GM12872 (cell line): ENCODE measurements at regions not wholly inside any gene's neighbourhood (a gene's known extent, or its start where the extent isn't known, plus 50 kb on each side); places are given as distances from the start of the nearest gene placed in this dataset.

Experiments
- CTCF ChIP-seq: IDR thresholded peaks from 3 replicates; pipeline ENCODE4 v1.5.1; 2011; ENCODE audit warnings: low read depth, mild to moderate bottlenecking, low read length, moderate library complexity; ENCODE audit not compliant: insufficient read depth

GRCh38 chr1:56028911-56029310 is 550.5 kb downstream of the PLPP3 start:
- no peak for TF ChIP-seq CTCF

DNA sequence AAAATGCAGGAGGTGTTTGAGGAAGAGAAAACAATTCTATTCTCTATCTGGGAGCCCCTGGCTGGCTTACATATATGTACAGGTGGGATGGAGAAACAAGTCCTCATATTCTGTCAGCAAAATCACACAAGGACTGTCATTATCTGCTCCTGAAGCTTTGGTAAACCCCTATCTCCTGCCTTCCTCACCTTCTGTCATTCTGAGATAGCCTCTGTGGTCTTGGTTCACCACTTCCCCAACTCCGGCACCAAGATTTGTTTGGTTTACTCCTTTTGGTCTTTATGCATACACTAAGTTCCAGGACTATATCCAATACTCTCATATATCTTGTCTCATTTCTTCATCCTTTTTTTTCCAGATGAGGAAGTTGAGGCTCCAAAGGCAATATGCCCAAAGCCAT is 551.1 kb downstream of the PLPP3 start:
- no peak for TF ChIP-seq CTCF

DNA sequence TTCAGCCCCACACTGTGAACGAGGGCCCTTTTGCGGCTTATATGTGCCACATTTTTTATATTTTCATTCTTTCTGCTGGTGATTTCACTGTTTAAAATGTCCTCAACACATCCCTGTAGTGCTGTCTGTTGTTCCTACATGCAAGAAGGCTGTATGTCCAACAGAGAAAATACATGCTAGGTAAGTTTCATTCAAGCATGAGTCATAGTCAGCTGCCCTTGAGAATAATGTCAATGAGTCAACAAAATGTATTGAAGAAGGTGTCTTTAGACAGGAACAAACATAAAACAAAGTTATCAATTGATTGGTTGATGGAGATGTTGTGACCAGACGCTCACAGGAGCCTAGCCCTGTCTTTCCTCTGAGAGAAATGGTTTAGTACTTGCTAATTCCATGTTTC is 553.4 kb downstream of the PLPP3 start:
- TF ChIP-seq CTCF: no peak

DNA sequence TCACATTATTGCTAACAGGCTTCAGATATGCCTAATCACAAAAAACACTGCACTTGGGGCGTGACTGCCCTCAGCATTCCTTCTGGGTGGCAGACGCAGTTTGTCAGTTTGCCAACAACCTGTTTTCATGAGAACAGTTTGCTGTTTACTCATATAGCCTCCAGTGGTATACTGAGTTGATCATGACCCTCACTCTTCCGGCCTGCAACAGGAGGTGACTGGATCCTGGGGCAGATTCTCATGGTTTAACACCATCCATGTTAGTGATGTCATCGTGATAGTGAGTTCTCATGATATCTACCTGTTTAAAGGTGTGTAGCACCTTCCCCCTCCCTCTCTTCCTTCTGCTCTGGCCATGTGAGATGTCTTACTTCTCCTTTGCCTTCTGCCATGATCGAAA is 555.2 kb downstream of the PLPP3 start:
- TF ChIP-seq CTCF: no peak

GRCh38 chr1:56019922-56020321 is 559.4 kb downstream of the PLPP3 start:
- no peak for TF ChIP-seq CTCF

DNA sequence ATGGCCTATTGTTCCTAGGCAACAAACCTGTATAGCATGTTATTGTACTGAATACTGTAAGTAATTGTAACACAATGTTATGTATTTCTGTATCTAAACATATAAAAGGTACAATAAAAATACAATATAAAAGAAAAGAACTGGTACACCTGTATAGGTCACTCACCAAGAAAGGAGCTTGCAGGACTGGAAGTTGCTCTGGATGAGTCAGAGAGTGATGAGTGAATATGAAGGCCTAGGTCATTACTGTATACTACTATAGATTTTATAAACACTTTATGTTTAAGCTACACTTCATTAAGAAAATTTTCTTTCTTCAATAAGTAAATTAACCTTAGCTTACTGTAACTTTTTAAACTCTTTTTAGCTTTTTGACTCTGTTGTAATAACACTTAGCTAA is 559.9 kb downstream of the PLPP3 start:
- TF ChIP-seq CTCF: no peak

- TF ChIP-seq CTCF: no peak
Measured at GRCh38 chr1:56017336-56017735, 562.0 kb downstream of the PLPP3 start.

DNA sequence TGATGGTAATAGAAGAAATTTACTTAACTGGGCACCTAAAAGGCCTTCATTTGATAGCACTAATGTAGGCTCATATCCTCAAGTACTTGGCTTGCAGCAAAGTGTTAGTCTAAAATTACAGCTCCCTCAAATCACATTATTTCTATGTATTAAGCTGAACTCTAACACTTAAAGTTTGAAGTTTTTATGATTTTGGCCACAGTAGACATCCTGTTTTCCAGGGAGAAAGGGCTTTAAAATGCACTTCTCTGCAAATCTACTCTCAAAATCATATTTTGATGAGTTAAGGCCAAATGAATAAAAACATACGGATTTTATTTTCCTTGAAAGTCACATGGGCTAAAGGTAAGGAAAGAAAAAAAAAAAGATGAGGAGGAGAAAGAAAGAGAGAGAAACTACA is 575.5 kb downstream of the PLPP3 start:
- no peak for TF ChIP-seq CTCF
